ENCODE measurements at regions not wholly inside any gene's neighbourhood (a gene's known extent, or its start where the extent isn't known, plus 50 kb on each side); places are given as distances from the start of the nearest gene placed in this dataset.

DNA sequence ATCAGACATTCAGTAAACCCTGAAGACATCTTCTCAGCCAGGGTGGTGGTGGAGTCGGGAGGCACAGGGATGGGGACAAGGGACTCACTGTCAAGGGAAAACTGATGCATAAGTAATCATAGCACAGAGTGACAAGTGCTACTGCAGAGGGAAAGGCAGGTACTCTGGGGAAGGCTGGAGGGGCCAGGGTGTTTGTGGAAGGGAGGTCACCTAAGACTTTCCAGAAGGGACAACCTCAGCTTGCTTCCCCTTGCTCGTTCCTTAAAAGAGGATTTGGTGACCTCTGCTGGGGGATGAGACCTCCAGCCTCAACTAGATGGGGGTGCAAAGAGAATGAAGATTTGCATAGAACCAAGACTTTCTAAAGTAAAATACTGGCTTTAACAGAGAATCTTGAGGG is 99.5 kb downstream of the SLC4A3 start:
- peaks cover 23% of the 10 kb centered on the region for H3K4me1 ChIP-seq (ENCODE audit: insufficient read depth)
- H3K27ac ChIP-seq = no peak overlapping the region
- H3K36me3 ChIP-seq (replicated peaks; ENCODE audit: insufficient read depth, low read depth) = no peaks in the 10 kb centered on the region
- no peak overlapping the region for H3K4me2 ChIP-seq
- no peaks in the 10 kb centered on the region for H4K20me1 ChIP-seq (ENCODE audit: insufficient read depth, poor library complexity, severe bottlenecking)
- no peaks in the 10 kb centered on the region for H3K27me3 ChIP-seq
- H3K4me3 ChIP-seq = no peak overlapping the region
- DNase-seq (ENCODE audit: low spot score) = no peak
- TF ChIP-seq EZH2 (IDR thresholded peaks at IDR 0.05; ENCODE audit: borderline replicate concordance) = no peak
- TF ChIP-seq, protein P1, sequence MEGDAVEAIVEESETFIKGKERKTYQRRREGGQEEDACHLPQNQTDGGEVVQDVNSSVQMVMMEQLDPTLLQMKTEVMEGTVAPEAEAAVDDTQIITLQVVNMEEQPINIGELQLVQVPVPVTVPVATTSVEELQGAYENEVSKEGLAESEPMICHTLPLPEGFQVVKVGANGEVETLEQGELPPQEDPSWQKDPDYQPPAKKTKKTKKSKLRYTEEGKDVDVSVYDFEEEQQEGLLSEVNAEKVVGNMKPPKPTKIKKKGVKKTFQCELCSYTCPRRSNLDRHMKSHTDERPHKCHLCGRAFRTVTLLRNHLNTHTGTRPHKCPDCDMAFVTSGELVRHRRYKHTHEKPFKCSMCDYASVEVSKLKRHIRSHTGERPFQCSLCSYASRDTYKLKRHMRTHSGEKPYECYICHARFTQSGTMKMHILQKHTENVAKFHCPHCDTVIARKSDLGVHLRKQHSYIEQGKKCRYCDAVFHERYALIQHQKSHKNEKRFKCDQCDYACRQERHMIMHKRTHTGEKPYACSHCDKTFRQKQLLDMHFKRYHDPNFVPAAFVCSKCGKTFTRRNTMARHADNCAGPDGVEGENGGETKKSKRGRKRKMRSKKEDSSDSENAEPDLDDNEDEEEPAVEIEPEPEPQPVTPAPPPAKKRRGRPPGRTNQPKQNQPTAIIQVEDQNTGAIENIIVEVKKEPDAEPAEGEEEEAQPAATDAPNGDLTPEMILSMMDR (IDR thresholded peaks at IDR 0.05; ENCODE audit: poor library complexity) = peak; percentile 3
- no peaks in the 10 kb centered on the region for H3K79me2 ChIP-seq
- no peaks in the 10 kb centered on the region for H3K9me3 ChIP-seq (ENCODE audit: low read depth)
- H2AFZ ChIP-seq = no peak overlapping the region
- WGBS (ENCODE audit: low lambda C conversion rate, missing lambda C conversion rate) = 80% methylated on average over 2 of the region's 2 CpGs
- H3K9me2 ChIP-seq (replicated peaks; ENCODE audit: insufficient read depth) = no peaks in the 10 kb centered on the region

DNA sequence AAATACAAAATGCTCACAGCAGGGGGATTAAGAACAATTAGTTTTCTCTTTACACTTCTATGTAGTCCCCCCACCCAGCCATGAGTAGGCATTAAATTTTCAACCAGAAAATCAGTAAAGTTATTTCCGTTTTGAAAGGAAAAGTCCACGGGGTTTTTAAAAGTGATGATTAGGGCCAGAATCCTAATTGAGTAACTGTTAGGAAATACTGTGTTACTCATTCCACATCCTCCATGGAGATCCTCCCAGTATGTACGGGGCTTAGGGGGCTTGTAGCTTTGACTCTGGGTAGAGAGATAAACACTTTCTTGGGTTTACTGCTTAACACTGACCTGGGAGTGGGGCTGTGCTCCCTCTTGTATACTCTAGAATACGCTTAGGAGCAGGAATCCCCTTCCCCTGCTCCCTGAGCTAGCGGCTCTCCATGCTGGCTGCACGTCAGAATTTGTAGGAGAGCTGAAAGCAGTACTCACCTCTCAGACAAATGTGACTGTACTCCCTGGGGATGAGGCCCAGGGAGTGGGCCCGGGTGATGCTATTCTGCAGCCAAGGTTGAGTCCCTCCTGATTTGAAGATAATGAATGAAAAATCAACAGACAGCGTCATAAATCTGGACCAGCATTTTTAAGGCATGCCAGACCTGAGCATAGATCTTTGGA is 100.5 kb downstream of the SLC4A3 start:
- H2AFZ ChIP-seq = no peak overlapping the region
- no peaks in the 10 kb centered on the region for H3K9me2 ChIP-seq (replicated peaks; ENCODE audit: insufficient read depth)
- no peaks in the 10 kb centered on the region for H3K36me3 ChIP-seq (replicated peaks; ENCODE audit: insufficient read depth, low read depth)
- H3K27me3 ChIP-seq = no peaks in the 10 kb centered on the region
- H3K4me1 ChIP-seq (ENCODE audit: insufficient read depth) = peaks cover 23% of the 10 kb centered on the region
- peak overlapping the region; percentile 63 for H3K4me2 ChIP-seq
- WGBS (ENCODE audit: low lambda C conversion rate, missing lambda C conversion rate) = 58% methylated on average over 8 of the region's 8 CpGs
- no peak overlapping the region for H3K4me3 ChIP-seq
- TF ChIP-seq EZH2 (IDR thresholded peaks at IDR 0.05; ENCODE audit: borderline replicate concordance) (no peak), EZH2phosphoT487 (IDR thresholded peaks at IDR 0.05; ENCODE audit: low read depth, severe bottlenecking, unreplicated experiment) (no peak)
- TF ChIP-seq, protein P1 (IDR thresholded peaks at IDR 0.05; ENCODE audit: poor library complexity) = no peak
- H3K79me2 ChIP-seq = no peaks in the 10 kb centered on the region
- no peaks in the 10 kb centered on the region for H4K20me1 ChIP-seq (ENCODE audit: insufficient read depth, poor library complexity, severe bottlenecking)
- peak; percentile 14 for DNase-seq (ENCODE audit: low spot score)
- no peaks in the 10 kb centered on the region for H3K9me3 ChIP-seq (ENCODE audit: low read depth)
- H3K27ac ChIP-seq = no peak overlapping the region

DNA sequence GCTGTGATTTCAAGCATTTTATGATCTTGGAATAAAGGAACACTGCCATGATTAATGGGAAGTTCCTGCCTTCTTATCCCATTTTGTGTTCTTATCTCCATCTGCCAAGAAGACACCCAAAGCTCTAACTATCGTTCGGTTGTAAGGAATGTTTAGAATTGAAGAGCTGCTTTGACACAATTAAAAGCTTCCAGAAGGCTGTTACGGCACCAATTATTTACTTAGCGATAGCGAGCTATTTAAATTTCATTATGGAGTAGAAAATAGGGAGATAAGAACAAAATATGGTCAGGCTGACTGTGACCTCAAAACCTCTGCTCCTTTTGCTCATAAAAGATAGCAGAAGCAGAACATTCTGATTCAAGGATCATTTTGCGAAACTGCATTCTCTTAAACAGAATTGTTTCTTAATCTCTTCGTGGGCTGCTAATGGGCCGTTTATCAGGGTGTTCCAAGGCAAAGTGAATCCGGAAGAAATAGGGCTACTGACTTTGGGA is 101.6 kb downstream of the SLC4A3 start:
- Histone ChIP-seq H4K20me1 (ENCODE audit: insufficient read depth, poor library complexity, severe bottlenecking) (no peaks in the 10 kb centered on the region), H2AFZ (no peak overlapping the region), H3K9me3 (ENCODE audit: low read depth) (no peaks in the 10 kb centered on the region), H3K4me3 (no peak overlapping the region), H3K36me3 (replicated peaks; ENCODE audit: insufficient read depth, low read depth) (no peaks in the 10 kb centered on the region), H3K79me2 (no peaks in the 10 kb centered on the region), H3K9me2 (replicated peaks; ENCODE audit: insufficient read depth) (no peaks in the 10 kb centered on the region), H3K27ac (peak overlapping the region; percentile 13), H3K27me3 (no peaks in the 10 kb centered on the region), H3K4me2 (peak overlapping the region; percentile 63), H3K4me1 (ENCODE audit: insufficient read depth) (peaks cover 23% of the 10 kb centered on the region)
- DNase-seq (ENCODE audit: low spot score) = no peak
- TF ChIP-seq EZH2 (IDR thresholded peaks at IDR 0.05; ENCODE audit: borderline replicate concordance) (no peak), EZH2phosphoT487 (IDR thresholded peaks at IDR 0.05; ENCODE audit: low read depth, severe bottlenecking, unreplicated experiment) (no peak)
- TF ChIP-seq, protein P1 (IDR thresholded peaks at IDR 0.05; ENCODE audit: poor library complexity) = no peak
- 23% methylated on average over 9 of the region's 9 CpGs for WGBS (ENCODE audit: low lambda C conversion rate, missing lambda C conversion rate)

Measured in hepatocyte (in vitro differentiated cells).